ENCODE measurements at regions not wholly inside any gene's neighbourhood (a gene's known extent, or its start where the extent isn't known, plus 50 kb on each side); places are given as distances from the start of the nearest gene placed in this dataset.

- TF ChIP-seq NRF1 (IDR thresholded peaks at IDR 0.05; ENCODE audit: low read depth, low read length), result no peak
- no peak for TF ChIP-seq REST (IDR thresholded peaks at IDR 0.05; ENCODE audit: low read depth, low read length)
- no peak for TF ChIP-seq PBX3 (IDR thresholded peaks at IDR 0.05)
- TF ChIP-seq RCOR1 (IDR thresholded peaks at IDR 0.05; ENCODE audit: low read length), result no peak
- TF ChIP-seq CTCF (IDR thresholded peaks at IDR 0.05), result no peak
- TF ChIP-seq RAD21 (IDR thresholded peaks at IDR 0.05; ENCODE audit: low read length), result no peak
- no peak for TF ChIP-seq JUND (IDR thresholded peaks at IDR 0.05)
Observed at GRCh38 chr11:8814923-8815240, 96.1 kb upstream of the AKIP1 start.
